HepG2 (cell line): ENCODE measurements at regions not wholly inside any gene's neighbourhood (a gene's known extent, or its start where the extent isn't known, plus 50 kb on each side); places are given as distances from the start of the nearest gene placed in this dataset.

Experiments
- ARID3A ChIP-seq: IDR thresholded peaks from 2 replicates; pipeline ENCODE4 v1.6.1; 2012; ENCODE audit warnings: low read depth, low read length, improper control_type of control experiment
- NAIF1 ChIP-seq: sonication (generic); formaldehyde crosslinking; IDR thresholded peaks from 2 replicates; pipeline ENCODE4 v1.5.0; 2020; ENCODE audit warnings: mild to moderate bottlenecking, missing genetic modification reagents, borderline replicate concordance
- RAD51 ChIP-seq: fragments of 450-650 bp; IDR thresholded peaks from 2 replicates; pipeline ENCODE4 v1.6.1; 2016; ENCODE audit warnings: borderline replicate concordance
- UBTF ChIP-seq: sonication (generic); formaldehyde crosslinking; IDR thresholded peaks from 2 replicates; pipeline ENCODE4 v1.4.0; 2020; ENCODE audit warnings: mild to moderate bottlenecking, missing genetic modification reagents
- ZNF317 ChIP-seq: sonication (generic); formaldehyde crosslinking; IDR thresholded peaks from 2 replicates; pipeline ENCODE4 v1.5.0; 2020; ENCODE audit warnings: mild to moderate bottlenecking, missing genetic modification reagents

- TF ChIP-seq ARID3A (no peak), RAD51 (no peak), NAIF1 (CRISPR knock-in tag) (no peak), ZNF317 (CRISPR knock-in tag) (no peak), UBTF (no peak)
These were observed 539.4 kb downstream of the BNC2 start for GRCh38 chr9:16331031-16331430.
